OCI-LY7 (cell line): ENCODE measurements at regions not wholly inside any gene's neighbourhood (a gene's known extent, or its start where the extent isn't known, plus 50 kb on each side); places are given as distances from the start of the nearest gene placed in this dataset.
A peak's percentile ranks its signal among the peaks of the same experiment; 100 is the strongest.

Experiments
- BruUV-seq: library from RNA; stranded (reverse); fragments of 400-500 nt; replicated peaks from 2 replicates; lab custom pipeline; 2021; lab: Mats Ljungman, UMichigan
- CTCF ChIA-PET: fragments of 300-600 bp; sonication (Branson Sonifier 250); formaldehyde crosslinking; loops from one replicate; lab custom pipeline; 2022; ENCODE audit warnings: antibody characterized with exemption; ENCODE audit not compliant: unreplicated experiment; lab: Charles Lee
- POLR2A ChIA-PET: fragments of 300-600 bp; sonication (Branson Sonifier 250); formaldehyde crosslinking; loops from one replicate; lab custom pipeline; 2022; ENCODE audit warnings: antibody characterized with exemption; lab: Charles Lee
- DNase-seq: peaks from one replicate; pipeline ENCODE4 v3.0.0-alpha.2; 2015; ENCODE audit warnings: low spot score
- H2AFZ ChIP-seq: fragments of 200-600 bp; sonication (generic), shearing (Covaris generic); 2 replicates; pipeline ENCODE4 v1.6.1; 2014; ENCODE audit warnings: mild to moderate bottlenecking, antibody characterized with exemption, low read length, moderate library complexity
- H3K27ac ChIP-seq: fragments of 200-600 bp; sonication (generic); 2 replicates; pipeline ENCODE4 v1.5.1; 2014; ENCODE audit warnings: mixed run types, low read depth, mild to moderate bottlenecking, moderate library complexity, low read length, inconsistent platforms; ENCODE audit not compliant: poor library complexity, severe bottlenecking
- H3K36me3 ChIP-seq: fragments of 200-600 bp; sonication (generic); 2 replicates; pipeline ENCODE4 v1.6.1; 2014; ENCODE audit warnings: mild to moderate bottlenecking, antibody characterized with exemption, low read length, moderate library complexity, mixed read lengths; ENCODE audit not compliant: insufficient read depth
- H3K4me1 ChIP-seq: fragments of 200-600 bp; sonication (generic); 2 replicates; pipeline ENCODE4 v1.5.1; 2014; ENCODE audit warnings: mild to moderate bottlenecking, low read length; ENCODE audit not compliant: insufficient read depth, poor library complexity, severe bottlenecking
- H3K4me2 ChIP-seq: fragments of 200-600 bp; sonication (generic); 2 replicates; pipeline ENCODE4 v1.6.1; 2014; ENCODE audit warnings: mild to moderate bottlenecking, low read length
- H3K4me3 ChIP-seq: fragments of 200-600 bp; sonication (generic); 2 replicates; pipeline ENCODE4 v1.5.1; 2014; ENCODE audit warnings: mild to moderate bottlenecking, low read depth, low read length; ENCODE audit not compliant: poor library complexity, severe bottlenecking
- H3K79me2 ChIP-seq: fragments of 200-600 bp; sonication (generic); 2 replicates; pipeline ENCODE4 v1.6.1; 2016; ENCODE audit warnings: low read depth, mild to moderate bottlenecking, low read length, moderate library complexity, mixed read lengths; ENCODE audit not compliant: insufficient read depth
- H3K9me2 ChIP-seq: fragments of 200-600 bp; sonication (generic); 2 replicates; pipeline ENCODE4 v1.6.1; 2016; ENCODE audit warnings: mild to moderate bottlenecking, low read length, mixed read lengths; ENCODE audit not compliant: insufficient read depth
- H3K9me3 ChIP-seq: fragments of 200-600 bp; sonication (generic); 2 replicates; pipeline ENCODE4 v1.6.1; 2014; ENCODE audit warnings: mild to moderate bottlenecking, mixed run types, low read length, mixed read lengths
- H4K20me1 ChIP-seq: fragments of 200-600 bp; sonication (generic); 2 replicates; pipeline ENCODE4 v1.6.1; 2014; ENCODE audit warnings: mild to moderate bottlenecking, antibody characterized with exemption, low read length, moderate library complexity, mixed read lengths; ENCODE audit not compliant: insufficient read depth
- CTCF ChIP-seq: fragments of 200-600 bp; sonication (generic); conservative IDR thresholded peaks from 2 replicates; pipeline ENCODE4 v1.5.1; 2014; ENCODE audit warnings: mild to moderate bottlenecking, antibody characterized with exemption, low read length, moderate library complexity, mixed read lengths
- EZH2phosphoT487 ChIP-seq: fragments of 200-600 bp; sonication (generic); IDR thresholded peaks from 2 replicates; pipeline ENCODE4 v1.6.1; 2018; ENCODE audit warnings: low read depth, borderline replicate concordance, mild to moderate bottlenecking, mixed run types, antibody characterized with exemption, low read length, moderate library complexity, mixed read lengths
- intact Hi-C: fragments of 100-400 bp; cut with micrococcal nuclease; formaldehyde crosslinking; loops from one replicate; pipeline ENCODE4 v1.10.0; 2022; ENCODE audit not compliant: unreplicated experiment

DNA sequence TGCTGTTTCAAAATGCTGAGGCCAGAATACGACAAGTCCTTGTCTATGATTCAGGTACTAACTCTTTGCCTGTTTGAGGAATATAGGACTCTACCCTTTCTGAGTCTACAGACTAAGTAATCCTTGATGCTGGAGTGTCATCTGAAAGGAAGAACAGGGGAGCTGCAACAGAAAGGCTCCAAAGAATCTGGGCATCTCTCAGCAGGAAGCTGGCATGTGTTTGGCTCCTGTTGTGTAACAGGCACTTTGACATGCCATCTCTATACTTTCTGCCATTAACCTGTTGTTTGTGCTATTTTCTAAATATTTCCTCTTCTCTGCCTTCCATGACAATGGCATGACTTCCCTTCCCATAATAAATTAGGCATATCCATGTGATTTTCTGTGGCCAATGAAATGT lies 409.5 kb downstream of the ADRA2A start:
- BruUV-seq, result no TSS peak
- TF ChIP-seq EZH2phosphoT487, result no peak
- TF ChIP-seq CTCF, result no peak
- H3K4me2 ChIP-seq, result no peak overlapping the region
- intact Hi-C loops, result no loop called here
- H3K36me3 ChIP-seq, result no peaks in the 10 kb centered on the region
- H3K9me2 ChIP-seq, result no peaks in the 10 kb centered on the region
- no peaks in the 10 kb centered on the region for H3K4me1 ChIP-seq
- peaks cover 9% of the 10 kb centered on the region; the same call in 1 of the 2 replicates for H3K9me3 ChIP-seq
- H3K79me2 ChIP-seq, result no peaks in the 10 kb centered on the region
- no peak overlapping the region for H2AFZ ChIP-seq
- ChIA-PET POLR2A (no interaction called here), CTCF (no interaction called here)
- H4K20me1 ChIP-seq, result no peaks in the 10 kb centered on the region
- no peak overlapping the region for H3K4me3 ChIP-seq
- no peak overlapping the region for H3K27ac ChIP-seq
- DNase-seq, result no peak

DNA sequence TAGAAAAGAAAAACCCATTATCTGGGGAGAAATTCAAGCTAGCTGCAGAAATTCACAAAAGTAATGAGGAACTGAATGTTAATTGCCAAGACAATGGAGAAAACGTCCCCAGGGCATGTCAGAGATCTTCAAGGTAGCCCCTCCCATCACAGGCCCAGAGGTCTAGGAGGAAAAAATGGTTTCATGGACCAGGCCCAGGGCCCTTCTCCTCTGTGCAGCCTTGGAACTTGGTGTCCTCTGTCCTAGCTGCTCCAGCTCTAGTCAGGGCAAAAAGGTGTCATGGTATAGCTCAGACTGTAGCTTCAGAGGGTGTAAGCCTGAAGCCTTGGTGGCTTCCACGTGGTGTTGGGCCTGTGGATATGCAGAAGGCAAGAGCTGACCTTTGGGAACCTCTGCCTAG lies 411.8 kb downstream of the ADRA2A start:
- Histone ChIP-seq H3K4me3 (no peak overlapping the region), H3K9me2 (no peaks in the 10 kb centered on the region), H3K79me2 (no peaks in the 10 kb centered on the region), H3K36me3 (no peaks in the 10 kb centered on the region), H3K4me1 (no peaks in the 10 kb centered on the region), H4K20me1 (no peaks in the 10 kb centered on the region), H3K9me3 (peaks cover 17% of the 10 kb centered on the region; the same call in 1 of the 2 replicates), H3K4me2 (no peak overlapping the region), H2AFZ (no peak overlapping the region), H3K27ac (no peak overlapping the region)
- POLR2A ChIA-PET, result interaction anchor here (0.6 kb wide), 1 partner anchor 615 kb away, joined by 3 read pairs; no protein-coding TSS in a partner anchor
- intact Hi-C loops, result no loop called here
- BruUV-seq, result no TSS peak
- no peak for TF ChIP-seq CTCF
- no peak for TF ChIP-seq EZH2phosphoT487
- CTCF ChIA-PET, result no interaction called here
- peak; percentile 2 for DNase-seq

- ChIA-PET POLR2A (interaction anchor here (0.7 to 1.1 kb wide), 4 partner anchors 8 to 1323 kb away, joined by 3 to 4 read pairs (median 3); no protein-coding TSS in a partner anchor), CTCF (no interaction called here)
- Histone ChIP-seq H3K9me3 (peaks cover 17% of the 10 kb centered on the region; the same call in 1 of the 2 replicates), H3K36me3 (no peaks in the 10 kb centered on the region), H3K9me2 (no peaks in the 10 kb centered on the region), H2AFZ (no peak overlapping the region), H3K27ac (no peak overlapping the region), H3K79me2 (no peaks in the 10 kb centered on the region), H3K4me3 (no peak overlapping the region), H4K20me1 (no peaks in the 10 kb centered on the region), H3K4me2 (no peak overlapping the region), H3K4me1 (no peaks in the 10 kb centered on the region)
- DNase-seq, result no peak
- intact Hi-C loops, result no loop called here
- no TSS peak for BruUV-seq
- no peak for TF ChIP-seq EZH2phosphoT487
- no peak for TF ChIP-seq CTCF
Measured at GRCh38 chr10:111491154-111491553, 414.3 kb downstream of the ADRA2A start.
